ENCODE measurements at regions not wholly inside any gene's neighbourhood (a gene's known extent, or its start where the extent isn't known, plus 50 kb on each side); places are given as distances from the start of the nearest gene placed in this dataset.
A peak's percentile ranks its signal among the peaks of the same experiment; 100 is the strongest.

DNA sequence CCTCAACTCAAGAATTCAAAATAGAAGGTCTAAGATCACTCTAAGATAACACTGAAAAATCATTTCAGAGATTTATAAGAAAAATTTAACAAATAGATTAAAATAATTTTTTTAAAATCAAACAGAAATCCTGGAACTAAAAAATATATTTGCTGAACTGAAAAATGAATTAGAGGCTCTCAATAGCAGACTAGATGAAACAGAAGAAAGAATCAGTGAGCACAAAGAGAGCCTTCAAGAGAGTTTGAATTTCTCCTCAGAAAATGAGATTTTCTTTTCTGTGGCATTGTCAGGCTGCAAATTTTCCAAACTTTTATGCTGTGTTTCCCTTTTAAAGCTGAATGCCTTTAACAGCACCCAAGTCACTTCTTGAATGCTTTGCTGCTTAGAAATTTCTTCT lies 335.0 kb upstream of the SLC7A11 start:
- Histone ChIP-seq H3K36me3 (replicated peaks in 1 of 2; ENCODE audit: insufficient read depth in 1 of 2, low read depth in 2 of 2) (no peaks in the 10 kb centered on the region), H3K9me3 (no peaks in the 10 kb centered on the region), H3K27ac (no peak overlapping the region), H3K4me1 (no peaks in the 10 kb centered on the region), H3K27me3 (no peaks in the 10 kb centered on the region), H3K4me3 (no peak overlapping the region)
- no peak for DNase-seq
- intact Hi-C loops (cut with DNase I), result no loop called here
- TF ChIP-seq POLR2A (IDR thresholded peaks at IDR 0.05), result no peak
- peak in 1 of 7 experiments; percentile 1 for TF ChIP-seq CTCF (IDR thresholded peaks at IDR 0.05)
- ATAC-seq, result no peak

DNA sequence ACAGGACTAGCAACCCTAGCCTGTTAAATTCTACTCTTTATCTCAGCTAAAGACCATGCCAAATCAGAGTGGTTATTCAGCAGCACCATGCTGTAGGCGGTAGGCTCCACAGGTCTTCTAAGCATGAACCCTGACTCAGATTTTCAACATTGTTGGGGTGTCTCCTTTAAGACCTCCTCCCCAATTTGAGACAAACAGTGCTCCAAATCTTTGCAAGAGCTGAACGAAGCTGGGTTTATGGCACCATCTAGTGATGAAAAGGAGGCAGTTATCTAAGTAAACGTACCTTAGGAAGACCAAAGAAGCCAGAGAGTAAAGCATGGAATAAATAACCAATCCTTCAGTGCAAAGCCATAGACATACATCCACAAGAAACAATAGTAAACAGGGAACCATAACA lies 334.5 kb upstream of the SLC7A11 start:
- intact Hi-C loops (cut with DNase I), result no loop called here
- no peak for ATAC-seq
- WGBS, 2 donors, result 45 to 46% methylated on average over 3 of the region's 3 CpGs

GRCh38 chr4:138573246-138573645 lies 331.1 kb upstream of the SLC7A11 start:
- no peak overlapping the region for H3K4me3 ChIP-seq
- WGBS, 2 donors, result 47 to 52% methylated on average over 3 of the region's 3 CpGs
- no peaks in the 10 kb centered on the region for H3K9me3 ChIP-seq
- ATAC-seq, result no peak
- TF ChIP-seq POLR2A (IDR thresholded peaks at IDR 0.05), result no peak
- TF ChIP-seq CTCF (IDR thresholded peaks at IDR 0.05), result no peak
- no peaks in the 10 kb centered on the region for H3K27me3 ChIP-seq
- DNase-seq, result no peak
- H3K36me3 ChIP-seq (replicated peaks in 1 of 2; ENCODE audit: insufficient read depth in 1 of 2, low read depth in 2 of 2), result no peaks in the 10 kb centered on the region
- no peak overlapping the region for H3K27ac ChIP-seq
- no peaks in the 10 kb centered on the region for H3K4me1 ChIP-seq
- intact Hi-C loops (cut with DNase I), result no loop called here

More for the DNA sequence above, 334.5 kb upstream of the SLC7A11 start:
- DNase-seq, result no peak
- Histone ChIP-seq H3K27me3 (no peaks in the 10 kb centered on the region), H3K4me1 (no peaks in the 10 kb centered on the region), H3K27ac (no peak overlapping the region), H3K36me3 (replicated peaks in 1 of 2; ENCODE audit: insufficient read depth in 1 of 2, low read depth in 2 of 2) (no peaks in the 10 kb centered on the region), H3K9me3 (no peaks in the 10 kb centered on the region), H3K4me3 (no peak overlapping the region)
- TF ChIP-seq CTCF (IDR thresholded peaks at IDR 0.05) (peak in 4 of 7 experiments; percentile 16 to 34 (median 30)), POLR2A (IDR thresholded peaks at IDR 0.05) (no peak)

DNA sequence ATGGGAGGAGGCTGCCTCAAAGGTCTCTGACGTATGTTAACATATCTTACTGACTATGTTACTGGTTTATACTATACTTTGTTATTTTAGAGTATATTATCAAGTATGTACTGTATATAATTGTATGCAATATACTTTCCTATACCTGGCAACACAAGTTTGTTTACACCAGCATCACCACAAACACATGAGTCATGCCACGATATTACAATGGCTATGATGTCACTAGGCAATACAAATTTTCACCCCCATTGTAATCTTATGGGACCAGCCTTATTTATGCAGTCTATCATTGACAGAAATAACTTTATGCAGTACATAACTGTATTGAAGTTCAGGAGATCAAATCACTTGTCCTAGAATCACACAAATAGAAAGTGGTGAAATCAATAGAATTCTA lies 329.9 kb upstream of the SLC7A11 start:
- Histone ChIP-seq H3K27ac (no peak overlapping the region), H3K27me3 (no peaks in the 10 kb centered on the region), H3K4me1 (no peaks in the 10 kb centered on the region), H3K36me3 (replicated peaks in 1 of 2; ENCODE audit: insufficient read depth in 1 of 2, low read depth in 2 of 2) (no peaks in the 10 kb centered on the region), H3K9me3 (no peaks in the 10 kb centered on the region), H3K4me3 (no peak overlapping the region)
- intact Hi-C loops (cut with DNase I), result no loop called here
- WGBS, 2 donors, result 60 to 72% methylated on average over 2 of the region's 2 CpGs
- TF ChIP-seq CTCF (IDR thresholded peaks at IDR 0.05) (no peak), POLR2A (IDR thresholded peaks at IDR 0.05) (no peak)
- ATAC-seq (no peak), DNase-seq (no peak)

DNA sequence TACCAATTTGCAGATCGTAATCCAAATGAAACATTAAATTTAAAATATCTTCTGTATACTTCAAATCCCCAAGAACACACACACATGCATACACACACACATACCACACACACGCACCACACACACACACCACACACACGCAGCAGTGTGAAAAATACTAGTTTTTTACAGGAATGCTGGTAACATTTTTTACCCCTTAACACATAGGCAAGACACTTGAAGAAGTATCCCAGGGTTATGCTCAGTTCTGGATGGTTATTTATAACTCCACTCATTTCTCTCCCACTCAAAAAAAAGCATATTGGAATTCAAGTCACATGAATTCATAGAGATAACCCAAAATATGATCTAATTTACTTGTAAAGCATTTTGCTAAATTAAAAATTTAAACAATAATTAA lies 325.5 kb upstream of the SLC7A11 start:
- ATAC-seq, result no peak
- WGBS, 2 donors, result 56 to 82% methylated on average over 3 of the region's 3 CpGs
- no peak for TF ChIP-seq POLR2A (IDR thresholded peaks at IDR 0.05)
- no peak for TF ChIP-seq CTCF (IDR thresholded peaks at IDR 0.05)

More for the DNA sequence above, 325.5 kb upstream of the SLC7A11 start:
- no peaks in the 10 kb centered on the region for H3K9me3 ChIP-seq
- H3K4me3 ChIP-seq, result no peak overlapping the region
- intact Hi-C loops (cut with DNase I), result no loop called here
- no peak overlapping the region for H3K27ac ChIP-seq
- no peak for DNase-seq
- no peaks in the 10 kb centered on the region for H3K4me1 ChIP-seq
- H3K36me3 ChIP-seq (replicated peaks in 1 of 2; ENCODE audit: insufficient read depth in 1 of 2, low read depth in 2 of 2), result no peaks in the 10 kb centered on the region
- H3K27me3 ChIP-seq, result no peaks in the 10 kb centered on the region
